H9 (cell line): ENCODE measurements at regions not wholly inside any gene's neighbourhood (a gene's known extent, or its start where the extent isn't known, plus 50 kb on each side); places are given as distances from the start of the nearest gene placed in this dataset.

Experiments
- DNase-seq: peaks from one replicate; pipeline ENCODE4 v3.0.0-alpha.2; 2017
- H2AFZ ChIP-seq: one replicate; pipeline ENCODE4 v1.6.1; 2013; ENCODE audit warnings: mild to moderate bottlenecking, low read length, control low read depth, moderate library complexity
- H2AK5ac ChIP-seq: 2 replicates; pipeline ENCODE4 v1.6.1; 2013; ENCODE audit warnings: low read length, control low read depth, mixed read lengths; ENCODE audit not compliant: insufficient read length
- H2BK120ac ChIP-seq: one replicate; pipeline ENCODE4 v1.6.1; 2013; ENCODE audit warnings: low read depth, mild to moderate bottlenecking, low read length, control low read depth, inconsistent platforms; ENCODE audit not compliant: poor library complexity, severe bottlenecking
- H2BK12ac ChIP-seq: 2 replicates; pipeline ENCODE4 v1.6.1; 2013; ENCODE audit warnings: low read length, control low read depth, mixed read lengths, low read depth; ENCODE audit not compliant: insufficient read length
- H2BK15ac ChIP-seq: 2 replicates; pipeline ENCODE4 v1.6.1; 2013; ENCODE audit warnings: low read depth, low read length, control low read depth
- H2BK20ac ChIP-seq: one replicate; pipeline ENCODE4 v1.6.1; 2013; ENCODE audit warnings: low read depth, mild to moderate bottlenecking, low read length, control low read depth, inconsistent platforms; ENCODE audit not compliant: poor library complexity, severe bottlenecking
- H2BK5ac ChIP-seq: 2 replicates; pipeline ENCODE4 v1.6.1; 2013; ENCODE audit warnings: low read length, control low read depth, mixed read lengths; ENCODE audit not compliant: insufficient read length
- H3K14ac ChIP-seq: 2 replicates; pipeline ENCODE4 v1.6.1; 2013; ENCODE audit warnings: low read length, control low read depth; ENCODE audit not compliant: insufficient read depth
- H3K18ac ChIP-seq: 2 replicates; pipeline ENCODE4 v1.6.1; 2013; ENCODE audit warnings: low read depth, mild to moderate bottlenecking, mixed read lengths, low read length, control low read depth; ENCODE audit not compliant: insufficient read length
- H3K23ac ChIP-seq: 2 replicates; pipeline ENCODE4 v1.6.1; 2013; ENCODE audit warnings: low read length, control low read depth, mixed read lengths, low read depth; ENCODE audit not compliant: insufficient read length
- H3K23me2 ChIP-seq: 2 replicates; pipeline ENCODE4 v1.6.1; 2013; ENCODE audit warnings: low read depth, mild to moderate bottlenecking, mixed read lengths, low read length, control low read depth; ENCODE audit not compliant: insufficient read length, poor library complexity, severe bottlenecking
- H3K27ac ChIP-seq: 2 replicates; pipeline ENCODE4 v1.5.1; 2013; ENCODE audit warnings: low read length, control low read depth, mixed read lengths, low read depth; ENCODE audit not compliant: insufficient read length
- H3K27me3 ChIP-seq: 2 replicates; pipeline ENCODE4 v1.6.1; 2013; ENCODE audit warnings: low read length, control low read depth, inconsistent platforms; ENCODE audit not compliant: insufficient read depth
- H3K4ac ChIP-seq: 2 replicates; pipeline ENCODE4 v1.6.1; 2013; ENCODE audit warnings: low read depth, mild to moderate bottlenecking, control low read depth, inconsistent platforms, low read length, moderate library complexity
- H3K4me1 ChIP-seq: 2 replicates; pipeline ENCODE4 v1.6.1; 2013; ENCODE audit warnings: low read length, control low read depth, inconsistent platforms; ENCODE audit not compliant: insufficient read depth
- H3K4me2 ChIP-seq: 2 replicates; pipeline ENCODE4 v1.6.1; 2013; ENCODE audit warnings: low read length, control low read depth, mixed read lengths; ENCODE audit not compliant: insufficient read length, insufficient read depth
- H3K56ac ChIP-seq: 2 replicates; pipeline ENCODE4 v1.6.1; 2013; ENCODE audit warnings: low read depth, mild to moderate bottlenecking, mixed read lengths, low read length, control low read depth; ENCODE audit not compliant: insufficient read length
- H3K79me1 ChIP-seq: 2 replicates; pipeline ENCODE4 v1.6.1; 2013; ENCODE audit warnings: low read depth, mild to moderate bottlenecking, moderate library complexity, low read length, control low read depth, inconsistent platforms; ENCODE audit not compliant: insufficient read depth, poor library complexity, severe bottlenecking
- H3K79me2 ChIP-seq: 2 replicates; pipeline ENCODE4 v1.6.1; 2013; ENCODE audit warnings: low read length, control low read depth, inconsistent platforms; ENCODE audit not compliant: insufficient read depth
- H3K9ac ChIP-seq: 2 replicates; pipeline ENCODE4 v1.6.1; 2013; ENCODE audit warnings: low read length, control low read depth, mixed read lengths; ENCODE audit not compliant: insufficient read length; ENCODE audit errors: extremely low read depth
- H3K9me3 ChIP-seq: one replicate; pipeline ENCODE4 v1.6.1; 2013; ENCODE audit warnings: low read depth, low read length, inconsistent platforms; ENCODE audit not compliant: control insufficient read depth
- H3T11ph ChIP-seq: one replicate; pipeline ENCODE4 v1.6.1; 2013; ENCODE audit warnings: mild to moderate bottlenecking, low read length, control low read depth, inconsistent platforms
- H4K20me1 ChIP-seq: one replicate; pipeline ENCODE4 v1.6.1; 2013; ENCODE audit not compliant: control insufficient read depth, insufficient read length, insufficient read depth
- H4K5ac ChIP-seq: 2 replicates; pipeline ENCODE4 v1.6.1; 2013; ENCODE audit warnings: low read depth, mild to moderate bottlenecking, mixed read lengths, low read length, control low read depth; ENCODE audit not compliant: insufficient read length
- H4K8ac ChIP-seq: replicated peaks from 2 replicates; pipeline ENCODE4 v1.6.1; 2013; ENCODE audit warnings: low read length, control low read depth, mixed read lengths, low read depth; ENCODE audit not compliant: insufficient read length
- H4K91ac ChIP-seq: 2 replicates; pipeline ENCODE4 v1.6.1; 2013; ENCODE audit warnings: low read depth, mild to moderate bottlenecking, moderate library complexity, mixed read lengths, low read length, control low read depth; ENCODE audit not compliant: insufficient read length
- H3K27ac Mint-ChIP-seq, 3 experiments: 2 replicates in 2 of 3; 3 replicates in 1 of 3; pipeline ENCODE4 v1.8.0; 2020 to 2021; ENCODE audit warnings: mixed read lengths in 3 of 3, mild to moderate bottlenecking in 1 of 3, moderate library complexity in 1 of 3
- H3K27me3 Mint-ChIP-seq: 2 replicates; pipeline ENCODE4 v1.8.0; 2021; ENCODE audit warnings: low read depth, mild to moderate bottlenecking, moderate library complexity, mixed read lengths
- H3K36me3 Mint-ChIP-seq, 3 experiments: 2 replicates in 2 of 3; 3 replicates in 1 of 3; pipeline ENCODE4 v1.8.0; 2020 to 2021; ENCODE audit warnings: low read depth in 3 of 3, mixed read lengths in 3 of 3; ENCODE audit not compliant: insufficient read depth in 1 of 3
- H3K4me1 Mint-ChIP-seq, 2 experiments: 2 replicates each; pipeline ENCODE4 v1.8.0; 2020; ENCODE audit warnings: mixed read lengths in 2 of 2
- H3K4me3 Mint-ChIP-seq, 2 experiments: 2 replicates in 1 of 2; 3 replicates in 1 of 2; pipeline ENCODE4 v1.8.0; 2020 to 2021; ENCODE audit warnings: mild to moderate bottlenecking in 2 of 2, mixed read lengths in 2 of 2, moderate library complexity in 1 of 2
- H3K9me3 Mint-ChIP-seq, 2 experiments: 2 replicates in 1 of 2; 3 replicates in 1 of 2; pipeline ENCODE4 v1.8.0; 2020; ENCODE audit warnings: mild to moderate bottlenecking in 2 of 2, mixed read lengths in 2 of 2, moderate library complexity in 1 of 2
- WGBS: extraction: QIAGEN DNeasy Blood & Tissue Kit; methylation state at CpG from one replicate; pipeline ENCODE4 v1.1.7; 2013; ENCODE audit warnings: missing lambda C conversion rate, low lambda C conversion rate, mixed read lengths; ENCODE audit not compliant: insufficient read length; ENCODE audit errors: extremely low coverage; 5-methylcytosine and 5-hydroxymethylcytosine counted together
- TF ChIP-seq, protein P1 (sequence below): fragments of 200-600 bp; sonication (generic); conservative IDR thresholded peaks from 3 replicates; pipeline ENCODE4 v1.8.0; 2021; ENCODE audit warnings: antibody characterized with exemption, mild to moderate bottlenecking

DNA sequence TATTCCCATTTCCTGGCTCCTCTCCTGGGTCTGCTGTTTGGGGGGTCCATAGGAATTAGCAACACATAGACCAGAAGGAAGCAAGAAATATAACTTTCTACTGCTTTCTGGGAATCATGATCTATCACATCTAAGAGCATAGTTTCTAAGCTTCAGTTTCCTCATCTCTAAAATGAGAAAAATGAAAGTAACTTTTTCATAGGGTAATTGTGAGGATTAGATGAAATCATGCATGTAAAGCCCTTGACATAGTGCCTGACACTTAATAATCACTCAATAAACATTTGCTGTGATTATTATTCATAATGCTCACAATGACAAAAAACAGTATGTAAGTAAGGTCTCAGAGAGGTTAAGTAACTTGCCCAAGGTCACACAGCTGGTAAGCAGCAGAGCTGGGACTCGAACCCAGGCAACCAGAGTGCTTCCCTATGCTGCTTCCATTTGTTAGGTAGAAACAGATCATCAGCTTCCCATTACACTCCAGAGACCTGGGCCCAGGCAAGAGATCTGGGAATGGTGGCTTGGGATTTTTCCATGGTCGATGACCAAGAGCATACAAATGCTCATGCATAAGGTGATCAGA lies 86.6 kb upstream of the MAFB start:
- H3K36me3 Mint-ChIP-seq = no peaks in the 10 kb centered on the region

More for the DNA sequence above, 86.6 kb upstream of the MAFB start:
- H3K27ac ChIP-seq = no peak overlapping the region
- no peaks in the 10 kb centered on the region for H4K20me1 ChIP-seq
- Mint-ChIP-seq H3K4me3 (no peak overlapping the region), H3K27ac (no peak overlapping the region), H3K4me1 (peaks cover 3 to 8% of the 10 kb centered on the region in 2 experiments; a peak in 3 of 4 replicates), H3K27me3 (peaks cover 11% of the 10 kb centered on the region), H3K9me3 (no peaks in the 10 kb centered on the region)
- TF ChIP-seq, protein P1, sequence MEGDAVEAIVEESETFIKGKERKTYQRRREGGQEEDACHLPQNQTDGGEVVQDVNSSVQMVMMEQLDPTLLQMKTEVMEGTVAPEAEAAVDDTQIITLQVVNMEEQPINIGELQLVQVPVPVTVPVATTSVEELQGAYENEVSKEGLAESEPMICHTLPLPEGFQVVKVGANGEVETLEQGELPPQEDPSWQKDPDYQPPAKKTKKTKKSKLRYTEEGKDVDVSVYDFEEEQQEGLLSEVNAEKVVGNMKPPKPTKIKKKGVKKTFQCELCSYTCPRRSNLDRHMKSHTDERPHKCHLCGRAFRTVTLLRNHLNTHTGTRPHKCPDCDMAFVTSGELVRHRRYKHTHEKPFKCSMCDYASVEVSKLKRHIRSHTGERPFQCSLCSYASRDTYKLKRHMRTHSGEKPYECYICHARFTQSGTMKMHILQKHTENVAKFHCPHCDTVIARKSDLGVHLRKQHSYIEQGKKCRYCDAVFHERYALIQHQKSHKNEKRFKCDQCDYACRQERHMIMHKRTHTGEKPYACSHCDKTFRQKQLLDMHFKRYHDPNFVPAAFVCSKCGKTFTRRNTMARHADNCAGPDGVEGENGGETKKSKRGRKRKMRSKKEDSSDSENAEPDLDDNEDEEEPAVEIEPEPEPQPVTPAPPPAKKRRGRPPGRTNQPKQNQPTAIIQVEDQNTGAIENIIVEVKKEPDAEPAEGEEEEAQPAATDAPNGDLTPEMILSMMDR = no peak
- H3K23ac ChIP-seq = no peak overlapping the region
- no peak for DNase-seq
- no peak overlapping the region for H2BK15ac ChIP-seq
- no peaks in the 10 kb centered on the region for H3K9me3 ChIP-seq
- no peak overlapping the region for H3K4me2 ChIP-seq
- H3K9ac ChIP-seq = no peak overlapping the region
- no peak overlapping the region for H3K18ac ChIP-seq
- no peaks in the 10 kb centered on the region for H3K27me3 ChIP-seq
- no peak overlapping the region for H4K8ac ChIP-seq
- no peaks in the 10 kb centered on the region for H3K23me2 ChIP-seq
- H3K79me1 ChIP-seq = no peaks in the 10 kb centered on the region
- H2AFZ ChIP-seq = no peak overlapping the region
- no CpG with 5 or more reads among the region's 2 CpGs for WGBS
- no peak overlapping the region for H2BK120ac ChIP-seq
- no peak overlapping the region for H3T11ph ChIP-seq
- H4K91ac ChIP-seq = no peak overlapping the region
- no peak overlapping the region for H2BK5ac ChIP-seq
- H3K56ac ChIP-seq = no peak overlapping the region
- H3K4ac ChIP-seq = no peak overlapping the region
- no peak overlapping the region for H2AK5ac ChIP-seq
- H3K14ac ChIP-seq = no peak overlapping the region
- no peak overlapping the region for H2BK20ac ChIP-seq
- peaks cover 3% of the 10 kb centered on the region; the same call in 1 of the 2 replicates for H3K4me1 ChIP-seq
- H3K79me2 ChIP-seq = no peaks in the 10 kb centered on the region
- no peak overlapping the region for H2BK12ac ChIP-seq
- H4K5ac ChIP-seq = no peak overlapping the region
